ENCODE measurements at regions not wholly inside any gene's neighbourhood (a gene's known extent, or its start where the extent isn't known, plus 50 kb on each side); places are given as distances from the start of the nearest gene placed in this dataset.

DNA sequence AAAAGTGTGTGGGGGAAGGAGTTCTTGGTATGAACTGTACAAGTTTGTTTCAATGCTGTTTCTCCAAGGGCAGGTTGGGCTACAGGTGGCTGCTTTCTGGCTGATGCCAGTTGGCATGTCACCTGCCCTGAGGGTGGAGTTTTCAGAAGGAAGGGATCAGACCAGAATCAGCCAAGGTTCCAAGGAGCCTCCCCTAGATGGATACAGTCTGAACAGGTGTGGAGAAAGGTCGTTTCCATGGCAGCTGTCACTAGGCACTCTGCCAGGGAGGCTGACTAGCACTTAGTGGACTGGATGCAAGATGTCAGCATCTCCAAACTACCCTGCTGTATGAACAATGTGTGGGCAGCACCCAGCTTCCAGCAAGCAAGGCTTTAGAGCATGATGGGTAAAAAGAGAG lies 444.4 kb upstream of the HNRNPA3 start:
- Histone ChIP-seq H3K36me3 (ENCODE audit: insufficient read depth, low read length, poor library complexity, severe bottlenecking) (peaks cover 4% of the 10 kb centered on the region), H3K9me3 (ENCODE audit: low read depth, low read length, poor library complexity, severe bottlenecking) (peaks cover 9% of the 10 kb centered on the region), H3K27me3 (replicated peaks; ENCODE audit: insufficient read depth, low read depth, low read length, poor library complexity) (no peaks in the 10 kb centered on the region), H3K4me3 (ENCODE audit: low read depth, low read length, poor library complexity, severe bottlenecking) (no peak overlapping the region), H3K27ac (ENCODE audit: low read depth, low read length, poor library complexity, severe bottlenecking) (no peak overlapping the region), H3K4me1 (ENCODE audit: insufficient read depth, low read length, poor library complexity, severe bottlenecking) (peaks cover 32% of the 10 kb centered on the region)
- ChIA-PET CTCF (no interaction called here), POLR2A (ENCODE audit: low non-redundant PET) (no interaction called here)
- no peak for DNase-seq (ENCODE audit: low spot score)
- intact Hi-C loops (cut with micrococcal nuclease; ENCODE audit: unreplicated experiment), result no loop called here
- BruUV-seq (replicated peaks), result no TSS peak
- TF ChIP-seq EZH2 (IDR thresholded peaks at IDR 0.05; ENCODE audit: borderline replicate concordance, low read depth, low read length, poor library complexity, severe bottlenecking), result no peak
- TF ChIP-seq, protein P1, sequence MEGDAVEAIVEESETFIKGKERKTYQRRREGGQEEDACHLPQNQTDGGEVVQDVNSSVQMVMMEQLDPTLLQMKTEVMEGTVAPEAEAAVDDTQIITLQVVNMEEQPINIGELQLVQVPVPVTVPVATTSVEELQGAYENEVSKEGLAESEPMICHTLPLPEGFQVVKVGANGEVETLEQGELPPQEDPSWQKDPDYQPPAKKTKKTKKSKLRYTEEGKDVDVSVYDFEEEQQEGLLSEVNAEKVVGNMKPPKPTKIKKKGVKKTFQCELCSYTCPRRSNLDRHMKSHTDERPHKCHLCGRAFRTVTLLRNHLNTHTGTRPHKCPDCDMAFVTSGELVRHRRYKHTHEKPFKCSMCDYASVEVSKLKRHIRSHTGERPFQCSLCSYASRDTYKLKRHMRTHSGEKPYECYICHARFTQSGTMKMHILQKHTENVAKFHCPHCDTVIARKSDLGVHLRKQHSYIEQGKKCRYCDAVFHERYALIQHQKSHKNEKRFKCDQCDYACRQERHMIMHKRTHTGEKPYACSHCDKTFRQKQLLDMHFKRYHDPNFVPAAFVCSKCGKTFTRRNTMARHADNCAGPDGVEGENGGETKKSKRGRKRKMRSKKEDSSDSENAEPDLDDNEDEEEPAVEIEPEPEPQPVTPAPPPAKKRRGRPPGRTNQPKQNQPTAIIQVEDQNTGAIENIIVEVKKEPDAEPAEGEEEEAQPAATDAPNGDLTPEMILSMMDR (conservative IDR thresholded peaks at IDR 0.05; ENCODE audit: low read depth, low read length), result no peak

DNA sequence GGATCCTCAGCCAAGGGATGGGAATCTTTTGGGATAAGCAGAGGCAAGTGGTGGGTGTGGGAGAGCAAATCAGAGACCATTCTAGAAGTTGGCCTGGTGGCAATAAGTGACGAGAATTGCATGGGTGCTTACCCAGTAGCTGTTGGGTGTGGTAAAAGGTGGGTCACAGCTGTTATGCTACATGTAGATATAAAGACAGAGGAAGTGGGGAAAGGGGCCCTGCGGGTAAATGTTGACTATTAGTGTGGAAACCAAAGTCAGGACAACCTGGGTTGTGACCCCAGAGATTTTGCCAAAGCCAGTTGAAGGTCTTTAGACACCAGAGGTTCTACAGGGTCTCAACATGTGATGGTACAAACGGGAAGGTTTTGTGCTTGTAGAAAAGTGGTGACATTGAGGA lies 443.6 kb upstream of the HNRNPA3 start:
- peaks cover 17% of the 10 kb centered on the region for H3K9me3 ChIP-seq (ENCODE audit: low read depth, low read length, poor library complexity, severe bottlenecking)
- no peak overlapping the region for H3K27ac ChIP-seq (ENCODE audit: low read depth, low read length, poor library complexity, severe bottlenecking)
- no peaks in the 10 kb centered on the region for H3K27me3 ChIP-seq (replicated peaks; ENCODE audit: insufficient read depth, low read depth, low read length, poor library complexity)
- H3K4me1 ChIP-seq (ENCODE audit: insufficient read depth, low read length, poor library complexity, severe bottlenecking), result peaks cover 24% of the 10 kb centered on the region
- H3K4me3 ChIP-seq (ENCODE audit: low read depth, low read length, poor library complexity, severe bottlenecking), result no peak overlapping the region
- CTCF ChIA-PET, result no interaction called here
- intact Hi-C loops (cut with micrococcal nuclease; ENCODE audit: unreplicated experiment), result no loop called here
- peaks cover 4% of the 10 kb centered on the region for H3K36me3 ChIP-seq (ENCODE audit: insufficient read depth, low read length, poor library complexity, severe bottlenecking)
- POLR2A ChIA-PET (ENCODE audit: low non-redundant PET), result no interaction called here
- no peak for DNase-seq (ENCODE audit: low spot score)
- no TSS peak for BruUV-seq (replicated peaks)
- TF ChIP-seq, protein P1 (conservative IDR thresholded peaks at IDR 0.05; ENCODE audit: low read depth, low read length), result no peak
- no peak for TF ChIP-seq EZH2 (IDR thresholded peaks at IDR 0.05; ENCODE audit: borderline replicate concordance, low read depth, low read length, poor library complexity, severe bottlenecking)

DNA sequence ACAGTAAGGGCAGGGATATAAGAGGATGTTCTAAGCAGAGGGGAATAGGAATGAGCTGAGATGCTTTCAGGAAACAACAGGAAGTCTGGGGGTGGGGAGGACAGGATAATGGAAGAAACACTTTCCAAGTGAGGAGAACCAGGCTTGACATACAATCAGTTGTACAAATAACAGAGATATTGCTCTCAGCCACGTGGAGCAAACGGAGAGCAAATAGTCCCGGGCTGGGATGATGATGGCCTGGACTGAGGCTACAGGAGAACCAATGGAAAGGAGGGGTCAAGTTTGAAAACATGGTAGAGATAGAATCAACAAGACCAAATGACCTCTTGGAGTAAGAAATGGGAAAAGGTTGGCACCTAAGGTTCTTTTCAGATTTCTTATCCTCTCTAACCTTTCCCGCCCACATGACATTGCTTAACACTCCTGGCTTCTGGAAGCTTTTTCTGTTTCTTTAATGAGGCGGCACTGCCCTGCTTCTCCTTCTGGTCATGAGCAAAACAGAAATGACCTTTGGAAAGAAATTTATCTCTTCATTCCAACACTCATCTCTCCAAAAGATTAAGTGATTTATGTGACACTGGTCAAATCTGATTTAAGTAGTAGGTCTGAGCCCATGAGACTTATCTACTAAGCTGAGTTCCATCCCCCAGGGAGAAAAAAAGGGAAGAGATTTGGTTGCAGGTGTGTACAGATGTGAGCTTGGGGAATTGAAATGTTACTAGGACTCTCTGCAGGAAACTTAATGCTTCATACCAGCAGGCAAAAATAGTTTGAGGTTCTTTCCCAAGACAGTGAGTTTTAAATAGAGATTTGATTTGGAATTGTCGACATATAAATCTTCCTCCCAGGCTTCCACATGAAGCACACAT lies 442.9 kb upstream of the HNRNPA3 start:
- Histone ChIP-seq H3K4me1 (ENCODE audit: insufficient read depth, low read length, poor library complexity, severe bottlenecking) (peaks cover 23% of the 10 kb centered on the region), H3K36me3 (ENCODE audit: insufficient read depth, low read length, poor library complexity, severe bottlenecking) (peaks cover 4% of the 10 kb centered on the region), H3K9me3 (ENCODE audit: low read depth, low read length, poor library complexity, severe bottlenecking) (peaks cover 22% of the 10 kb centered on the region), H3K4me3 (ENCODE audit: low read depth, low read length, poor library complexity, severe bottlenecking) (no peak overlapping the region), H3K27ac (ENCODE audit: low read depth, low read length, poor library complexity, severe bottlenecking) (no peak overlapping the region), H3K27me3 (replicated peaks; ENCODE audit: insufficient read depth, low read depth, low read length, poor library complexity) (no peaks in the 10 kb centered on the region)
- intact Hi-C loops (cut with micrococcal nuclease; ENCODE audit: unreplicated experiment), result no loop called here
- no peak for DNase-seq (ENCODE audit: low spot score)
- TF ChIP-seq EZH2 (IDR thresholded peaks at IDR 0.05; ENCODE audit: borderline replicate concordance, low read depth, low read length, poor library complexity, severe bottlenecking), result no peak
- ChIA-PET CTCF (no interaction called here), POLR2A (ENCODE audit: low non-redundant PET) (no interaction called here)
- BruUV-seq (replicated peaks), result no TSS peak
